Sigmoid colon (tissue), 3 donors: ENCODE measurements at regions not wholly inside any gene's neighbourhood (a gene's known extent, or its start where the extent isn't known, plus 50 kb on each side); places are given as distances from the start of the nearest gene placed in this dataset.

ENCODE experiments used
- CTCF ChIP-seq, 4 experiments: fragments of 450-650 bp in 3 of 4; fragments of 200-600 bp in 1 of 4; IDR thresholded peaks; one replicate each; pipeline ENCODE4 v1.5.1; 2016 to 2019; ENCODE audit warnings: antibody characterized with exemption in 4 of 4, mild to moderate bottlenecking in 3 of 4, moderate library complexity in 2 of 4
- POLR2A ChIP-seq, 2 donors: fragments of 450-650 bp; IDR thresholded peaks; one replicate each; pipeline ENCODE4 v1.6.1; 2016; ENCODE audit warnings: antibody characterized with exemption in 2 of 2, mild to moderate bottlenecking in 2 of 2, moderate library complexity in 2 of 2

DNA sequence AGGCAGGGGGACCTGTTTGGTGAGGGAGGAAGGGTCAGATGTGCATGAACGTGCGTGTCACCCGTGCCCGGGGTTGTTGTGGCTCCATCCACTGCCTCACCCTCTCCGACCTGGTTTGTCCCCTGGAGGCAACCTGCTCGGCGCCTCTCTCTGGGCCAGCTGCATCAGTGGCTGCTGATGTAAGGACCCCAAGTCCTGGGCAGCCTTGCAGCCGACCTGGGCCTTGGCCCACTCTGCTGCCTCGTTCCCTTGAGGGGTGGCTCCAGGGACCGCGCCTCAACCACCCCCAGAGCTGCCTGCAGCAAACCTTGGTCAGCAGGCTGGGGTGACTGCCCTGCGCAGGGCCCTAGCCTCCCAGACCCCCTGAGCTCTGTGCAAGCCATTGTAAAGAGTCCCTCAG is 351.7 kb downstream of the TMEM121 start:
- no peak for TF ChIP-seq POLR2A (IDR thresholded peaks at IDR 0.05)
- no peak for TF ChIP-seq CTCF (IDR thresholded peaks at IDR 0.05)
